Middle frontal gyrus (tissue), 1 donor: ENCODE measurements at regions not wholly inside any gene's neighbourhood (a gene's known extent, or its start where the extent isn't known, plus 50 kb on each side); places are given as distances from the start of the nearest gene placed in this dataset.
"Not testable (repeated sequence)": the region's sequence is repeated elsewhere in the genome, so short reads cannot be mapped to it uniquely, and the experiment has no call there.

Source experiments
- DNase-seq: peaks from one replicate; pipeline ENCODE4 v3.0.0-alpha.2; 2015; ENCODE audit warnings: low spot score; ENCODE audit errors: extremely low spot score

DNA sequence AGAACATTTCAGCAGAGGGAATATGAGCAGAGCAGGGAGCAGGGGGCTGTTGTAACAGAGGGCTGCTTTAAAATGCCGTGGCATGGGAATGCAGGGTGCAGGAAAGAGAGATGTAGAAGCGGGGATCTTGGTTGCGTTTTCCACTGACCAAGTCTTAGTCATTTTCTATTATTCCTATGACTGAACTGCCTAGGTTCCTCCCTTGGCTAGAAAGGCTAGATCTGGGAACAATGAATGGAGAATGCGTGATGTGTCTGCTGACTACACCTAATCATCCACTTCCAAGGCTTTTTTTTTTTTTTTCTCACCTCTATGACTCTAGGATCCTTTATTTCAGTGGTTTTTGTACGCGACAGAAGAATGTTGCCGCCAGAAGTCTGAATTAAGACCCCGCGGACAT is 607.4 kb upstream of the TBL1XR1 start:
- DNase-seq = no peak

DNA sequence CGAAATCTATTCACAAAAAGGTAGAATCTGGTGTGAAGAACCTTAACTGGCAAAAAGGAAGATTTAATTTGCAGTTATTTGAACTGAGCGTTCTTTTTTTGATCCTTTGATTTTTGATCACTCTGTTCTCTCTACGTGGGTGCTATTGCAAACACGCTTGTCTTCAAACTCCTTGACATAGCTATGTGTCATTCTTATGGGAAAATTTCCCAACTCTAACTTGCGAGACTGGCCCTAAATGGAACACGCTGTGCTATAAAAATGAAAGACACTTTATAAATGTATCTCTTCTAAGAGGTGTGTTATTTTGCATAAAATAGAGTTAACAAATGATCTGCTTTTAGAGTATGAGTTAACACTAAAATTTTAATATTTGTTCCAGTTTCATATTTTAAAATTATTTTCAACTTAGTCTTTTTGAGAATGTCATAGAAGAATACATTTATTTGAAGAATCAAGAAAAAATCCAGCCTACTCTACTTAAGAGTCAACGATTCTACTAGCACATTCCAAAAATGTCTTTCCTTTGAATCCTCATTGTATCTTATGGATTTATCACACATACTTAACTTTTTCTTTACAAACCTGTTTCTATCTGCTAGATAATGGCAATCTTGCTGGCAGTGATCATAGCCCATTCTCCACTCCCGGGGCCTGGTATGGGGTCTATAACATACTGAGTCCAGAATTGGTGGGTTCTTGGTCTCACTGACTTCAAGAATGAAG is 610.0 kb upstream of the TBL1XR1 start:
- no peak for DNase-seq

DNA sequence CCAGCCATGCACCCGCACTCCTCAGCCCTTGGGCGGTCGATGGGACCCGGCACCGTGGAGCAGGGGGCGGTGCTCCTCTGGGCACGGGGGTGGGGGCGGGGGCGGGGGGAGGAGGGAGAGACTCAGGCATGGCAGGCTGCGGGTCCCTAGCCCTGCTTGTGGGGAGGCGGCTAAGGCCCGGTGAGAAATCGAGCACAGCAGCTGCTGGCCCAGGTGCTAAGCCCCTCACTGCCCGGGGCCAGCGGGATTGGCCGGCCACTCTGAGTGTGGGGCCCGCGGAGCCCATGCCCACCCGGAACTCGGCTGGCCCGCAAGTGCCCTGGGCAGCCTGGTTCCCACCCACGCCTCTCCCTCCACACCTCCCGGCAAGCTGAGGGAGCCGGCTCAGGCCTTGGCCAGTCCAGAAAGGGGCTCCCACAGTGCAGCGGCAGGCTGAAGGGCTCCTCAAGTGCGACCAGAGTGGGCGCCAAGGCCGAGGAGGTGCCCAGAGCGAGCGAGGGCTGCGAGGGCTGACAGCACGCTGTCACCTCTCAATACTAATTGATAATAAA is 611.7 kb upstream of the TBL1XR1 start:
- not testable (repeated sequence) for DNase-seq

DNA sequence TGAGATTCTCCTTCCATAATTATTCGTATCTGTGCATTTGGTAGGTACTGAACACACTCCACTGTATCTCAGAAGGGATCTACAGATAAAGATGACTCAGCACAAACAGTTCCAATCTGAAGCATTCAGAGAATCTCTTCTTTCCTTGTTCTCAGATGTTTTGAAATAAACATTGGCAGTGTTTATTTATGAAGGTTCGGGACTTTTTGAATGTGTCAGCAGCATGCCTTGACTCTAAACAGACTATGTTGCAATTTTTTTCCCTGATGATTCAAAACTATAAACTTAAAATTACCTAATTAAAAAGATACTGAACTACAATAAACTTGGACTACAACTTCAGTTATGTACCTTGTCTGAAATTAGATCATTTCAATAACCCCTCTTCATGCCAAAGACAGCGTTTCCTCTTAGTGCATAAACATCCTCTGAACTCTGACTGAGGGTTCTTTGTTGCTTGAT is 612.9 kb upstream of the TBL1XR1 start:
- no peak for DNase-seq

DNA sequence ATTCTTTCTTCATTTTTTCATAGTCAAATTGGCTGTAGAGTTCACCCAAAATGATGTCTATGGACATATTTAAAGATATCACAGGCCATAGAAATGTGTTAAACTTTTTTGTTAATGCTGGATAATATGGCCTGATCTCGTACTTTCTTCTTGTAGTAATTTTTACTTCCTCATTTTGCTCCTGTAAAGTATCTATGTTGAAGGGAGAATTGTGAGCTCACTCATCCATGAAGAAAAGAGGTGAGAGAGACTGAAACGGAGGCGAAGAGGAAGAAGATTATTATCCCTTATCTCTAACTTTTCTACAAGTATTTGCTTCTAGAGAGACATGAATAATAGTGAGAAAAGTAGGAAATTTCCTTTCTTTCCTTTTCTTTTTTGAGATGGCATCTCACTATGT is 613.8 kb upstream of the TBL1XR1 start:
- no peak for DNase-seq

DNA sequence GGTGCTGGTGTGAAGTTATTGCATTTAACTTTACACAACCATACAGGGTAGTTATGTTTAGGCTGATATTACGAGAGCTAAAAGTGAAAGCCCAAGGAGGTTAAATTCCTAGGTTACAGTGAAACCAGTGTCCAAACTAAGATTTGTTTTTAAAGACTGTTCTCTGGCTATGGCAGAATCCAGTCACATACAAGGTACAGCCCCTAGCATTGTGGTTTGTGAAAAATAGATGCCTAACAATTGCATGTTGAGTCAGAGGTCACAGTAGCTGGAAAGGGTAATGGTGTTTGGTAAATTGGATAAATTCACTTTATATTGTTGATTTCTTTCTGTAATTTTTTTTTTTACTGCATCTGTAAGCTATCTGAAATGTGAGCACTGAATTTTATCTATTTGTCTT is 614.6 kb upstream of the TBL1XR1 start:
- DNase-seq = no peak

DNA sequence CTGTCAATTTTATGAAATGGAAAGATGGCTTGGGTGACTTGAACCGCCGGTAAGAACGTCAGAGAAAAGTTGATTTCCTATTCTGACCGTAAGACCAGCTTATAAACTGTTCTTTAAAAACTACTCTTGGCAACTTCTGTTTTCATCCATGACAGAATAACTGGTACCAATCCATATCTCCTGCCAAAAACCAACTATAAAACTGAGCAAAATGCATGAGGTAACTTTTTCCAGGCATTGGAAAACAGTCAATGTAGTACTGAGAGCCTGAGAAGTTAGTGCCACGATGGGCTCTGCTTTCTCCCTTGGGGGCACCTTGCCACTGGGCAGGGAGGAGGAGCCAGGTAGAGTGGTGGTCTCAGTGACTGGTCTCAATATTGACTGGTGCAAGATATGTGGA is 615.2 kb upstream of the TBL1XR1 start:
- no peak for DNase-seq

DNA sequence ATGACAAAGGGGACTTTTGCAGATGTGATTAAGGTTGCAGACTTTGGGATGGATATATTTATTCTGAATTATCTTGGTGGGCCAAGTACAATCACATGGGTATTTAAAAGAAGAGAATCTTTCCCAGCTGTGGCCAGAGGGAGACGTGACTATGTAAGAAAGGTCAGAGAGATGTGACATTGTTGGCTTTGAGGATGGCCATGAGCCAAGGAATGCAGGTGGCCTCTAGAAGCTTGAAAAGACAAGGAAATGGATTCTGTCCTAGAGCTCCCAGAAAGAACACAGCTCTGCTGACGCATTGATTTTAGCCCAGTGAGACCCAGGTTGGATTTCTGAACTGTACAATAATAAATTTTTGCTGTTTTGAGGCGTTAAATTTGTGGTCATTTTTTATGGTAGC is 616.0 kb upstream of the TBL1XR1 start:
- DNase-seq = no peak

DNA sequence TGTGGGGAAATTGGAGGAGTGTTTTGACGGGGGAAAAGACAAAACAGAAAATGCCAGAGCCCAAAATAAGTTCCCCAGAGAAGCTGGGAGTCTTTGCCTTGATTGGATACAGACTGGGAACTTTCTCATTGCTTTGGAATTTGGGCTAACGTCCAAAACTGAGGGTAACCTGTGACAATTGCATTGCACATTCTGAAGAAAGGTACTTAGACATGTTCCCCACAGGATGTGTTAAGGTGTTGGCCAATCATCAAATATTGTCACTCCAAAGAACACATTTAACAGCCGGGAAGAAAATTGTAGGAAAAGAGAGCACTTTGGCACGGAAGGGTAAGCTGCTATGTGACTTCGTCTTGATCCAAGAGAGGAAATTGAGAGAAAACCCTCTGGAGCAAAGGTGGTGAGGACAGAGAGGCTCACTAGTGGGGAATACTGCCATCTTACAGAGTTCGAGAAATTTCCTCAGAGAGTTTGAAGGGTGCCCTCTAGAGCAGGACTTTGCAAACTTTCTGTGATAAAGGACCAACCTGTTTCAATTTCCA is 619.5 kb upstream of the TBL1XR1 start:
- no peak for DNase-seq

DNA sequence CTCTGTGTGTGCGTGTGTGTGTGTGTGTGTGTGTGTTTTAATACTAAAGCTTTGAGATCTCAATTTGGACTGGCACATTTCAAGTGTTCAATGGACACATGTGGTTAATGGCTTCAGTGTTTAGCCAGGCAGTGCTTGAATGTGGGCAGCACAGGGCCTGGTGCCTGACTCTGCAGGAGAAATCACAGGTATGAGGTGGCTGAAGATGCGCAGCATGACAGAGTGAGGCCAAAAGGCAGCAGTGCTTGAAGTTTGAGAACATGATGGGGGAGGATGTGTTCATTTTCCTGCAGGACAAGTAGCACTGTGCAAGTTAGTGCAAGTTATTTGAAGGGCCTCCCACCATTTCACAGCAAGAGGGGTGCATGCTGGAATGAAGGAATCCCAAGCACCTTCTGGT is 620.5 kb upstream of the TBL1XR1 start:
- no peak for DNase-seq

DNA sequence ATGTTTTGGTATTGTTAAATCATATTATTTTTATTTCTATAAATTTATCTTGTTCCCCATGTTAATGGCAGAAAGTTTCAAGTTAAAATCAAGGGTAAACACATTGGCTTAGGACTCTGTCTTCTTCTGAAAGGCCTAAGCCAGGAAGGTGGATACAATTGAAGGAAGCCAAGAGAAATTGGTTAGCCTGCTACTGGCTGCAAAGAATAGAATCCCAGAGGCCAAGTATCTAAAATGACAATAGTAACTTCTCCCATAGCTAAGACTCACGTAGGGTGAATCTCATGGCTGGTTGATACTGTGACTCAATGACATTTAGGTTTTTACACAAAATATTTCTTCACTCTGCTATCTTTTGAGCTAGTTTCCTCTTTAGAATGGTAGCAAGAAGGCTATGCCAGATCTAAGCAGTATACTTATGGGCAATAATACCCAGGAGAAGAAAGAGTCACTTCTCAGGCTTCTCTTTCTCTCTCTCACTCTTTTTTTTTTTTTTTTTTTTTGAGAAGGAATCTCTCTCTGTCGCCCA is 621.5 kb upstream of the TBL1XR1 start:
- no peak for DNase-seq

DNA sequence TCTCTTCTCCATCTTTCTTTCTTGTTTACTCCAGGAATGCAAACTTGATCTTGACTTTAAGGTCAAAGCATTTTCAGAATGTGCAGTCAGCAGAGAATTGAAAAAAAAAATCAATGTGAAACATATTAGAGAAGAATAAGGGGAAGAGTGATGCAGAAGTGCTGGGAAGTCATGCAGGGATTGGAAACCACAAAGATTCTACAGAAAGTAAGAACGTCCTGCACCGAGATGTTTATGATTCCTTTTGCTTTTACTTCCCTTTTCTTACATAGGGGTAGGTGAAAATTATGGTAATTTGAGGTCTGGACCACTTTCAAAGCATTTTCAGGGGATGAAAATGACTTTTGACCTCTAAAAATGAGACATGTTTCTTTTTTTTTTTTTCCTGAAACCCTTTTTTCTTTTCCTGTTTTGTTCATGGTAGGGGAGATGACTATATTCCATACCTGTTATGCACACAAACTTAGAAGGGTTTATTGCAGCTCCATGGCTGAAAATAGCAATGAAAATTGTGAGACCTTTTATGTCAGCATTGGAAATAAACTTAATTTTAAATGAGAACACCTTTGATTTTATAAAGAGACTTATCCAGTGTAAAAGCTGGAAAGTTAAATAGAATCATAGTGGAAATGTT is 623.5 kb upstream of the TBL1XR1 start:
- DNase-seq = no peak

DNA sequence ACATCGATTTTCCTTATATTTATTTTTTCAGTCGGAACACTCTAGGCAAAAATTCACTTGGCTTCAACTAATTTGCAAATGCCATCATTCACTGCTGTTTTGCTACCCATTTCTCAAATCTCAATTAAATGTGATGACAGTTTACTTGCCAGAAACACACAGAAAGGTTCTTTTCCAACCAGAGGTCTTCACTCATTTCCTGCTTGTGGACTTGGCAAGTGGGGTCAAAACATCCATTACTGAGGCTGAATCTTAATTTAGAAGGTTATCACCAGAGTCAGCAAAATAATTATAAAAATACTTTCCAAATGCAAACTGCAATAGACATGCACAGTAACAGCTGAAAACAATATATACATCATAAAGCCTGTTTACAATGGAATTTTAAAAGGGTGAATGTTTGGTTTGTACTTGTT is 625.4 kb upstream of the TBL1XR1 start:
- DNase-seq = no peak

DNA sequence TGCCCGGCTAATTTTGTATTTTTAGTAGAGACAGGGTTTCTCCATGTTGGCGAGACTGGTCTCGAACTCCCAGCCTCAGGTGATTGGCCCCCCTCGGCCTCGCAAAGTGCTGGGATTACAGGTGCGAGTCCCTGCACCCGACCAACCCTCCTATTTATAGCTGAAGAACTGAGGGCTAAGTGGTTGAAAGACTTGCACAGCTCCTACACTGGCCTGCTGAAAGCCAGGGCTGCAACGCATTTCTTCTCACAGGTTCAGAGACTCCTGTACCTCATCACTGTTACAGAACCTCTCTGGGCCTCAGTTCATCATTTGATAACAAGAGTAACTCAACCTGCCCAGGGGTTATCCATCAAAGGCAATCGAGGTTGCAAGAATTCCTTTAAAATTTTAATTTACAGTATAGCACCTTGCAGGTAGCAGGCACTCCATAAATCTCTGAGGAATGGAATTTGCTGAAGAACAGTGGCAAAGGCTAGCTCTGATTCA is 626.5 kb upstream of the TBL1XR1 start:
- DNase-seq = no peak

DNA sequence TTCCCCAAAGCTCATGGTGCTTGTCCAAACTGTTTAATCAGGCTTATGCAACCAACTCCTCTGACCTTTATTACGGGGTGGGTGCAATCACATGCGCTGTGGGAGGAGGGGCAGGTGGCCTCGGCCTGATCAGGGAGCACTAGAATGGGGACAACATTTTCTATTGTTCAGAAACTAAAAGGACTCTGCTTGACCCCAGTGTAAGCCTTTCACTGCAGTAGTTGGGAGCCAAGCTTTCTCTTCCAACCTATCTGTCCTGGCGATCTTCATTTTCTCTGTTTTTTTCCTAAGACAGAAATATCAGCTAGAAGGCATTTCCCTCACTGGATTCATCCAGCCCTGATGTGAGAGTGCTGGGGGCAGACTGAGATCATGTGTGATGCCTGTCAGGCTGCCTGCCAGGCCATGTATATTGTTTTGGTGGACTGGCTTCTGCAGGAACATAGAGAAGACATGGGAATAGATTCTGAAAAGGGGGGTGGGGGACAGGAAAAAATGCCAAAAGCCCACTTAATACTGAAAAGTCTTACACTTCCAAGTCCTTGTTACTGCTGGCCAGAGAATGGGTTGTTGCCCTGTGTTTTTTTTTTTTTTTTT is 627.0 kb upstream of the TBL1XR1 start:
- no peak for DNase-seq

DNA sequence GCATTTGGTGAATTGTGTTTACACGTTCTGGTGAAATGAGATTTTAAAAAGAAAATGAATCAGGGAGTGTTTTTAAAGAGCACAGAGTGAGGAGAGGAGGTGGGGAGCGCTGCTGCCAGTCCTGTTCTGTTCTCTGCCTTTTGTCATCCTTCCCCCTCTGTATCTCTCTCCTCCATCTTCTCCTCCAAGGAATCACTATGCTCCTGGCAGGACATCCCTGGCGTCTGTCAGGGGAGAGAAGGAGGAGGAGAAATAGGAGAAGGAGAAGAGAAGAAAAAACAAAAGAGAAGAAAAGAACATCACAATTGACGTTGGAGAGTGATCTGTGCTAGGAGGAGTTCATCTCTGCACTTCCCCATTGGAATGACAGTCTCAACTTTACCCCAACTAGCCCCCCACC is 627.6 kb upstream of the TBL1XR1 start:
- no peak for DNase-seq

DNA sequence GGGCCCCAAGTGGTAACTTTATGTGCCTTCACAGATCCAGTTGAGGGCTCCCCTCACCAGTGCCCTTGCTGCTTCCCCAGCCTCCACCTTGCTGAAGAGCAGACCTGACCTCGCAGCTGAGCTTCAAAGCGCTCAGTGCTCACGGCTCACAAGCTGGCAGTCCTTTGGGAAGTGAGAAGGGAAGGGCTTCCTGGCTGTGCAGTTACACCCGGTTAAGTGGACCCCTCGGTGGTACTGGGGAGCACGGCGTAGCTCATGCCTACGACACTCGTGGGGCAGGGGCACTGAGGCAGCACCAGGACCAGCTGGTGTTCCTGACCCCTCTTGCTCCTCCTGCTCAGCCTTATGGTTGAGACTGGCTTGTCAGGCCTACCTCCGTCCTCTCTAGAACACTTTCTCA is 629.0 kb upstream of the TBL1XR1 start:
- DNase-seq = no peak

DNA sequence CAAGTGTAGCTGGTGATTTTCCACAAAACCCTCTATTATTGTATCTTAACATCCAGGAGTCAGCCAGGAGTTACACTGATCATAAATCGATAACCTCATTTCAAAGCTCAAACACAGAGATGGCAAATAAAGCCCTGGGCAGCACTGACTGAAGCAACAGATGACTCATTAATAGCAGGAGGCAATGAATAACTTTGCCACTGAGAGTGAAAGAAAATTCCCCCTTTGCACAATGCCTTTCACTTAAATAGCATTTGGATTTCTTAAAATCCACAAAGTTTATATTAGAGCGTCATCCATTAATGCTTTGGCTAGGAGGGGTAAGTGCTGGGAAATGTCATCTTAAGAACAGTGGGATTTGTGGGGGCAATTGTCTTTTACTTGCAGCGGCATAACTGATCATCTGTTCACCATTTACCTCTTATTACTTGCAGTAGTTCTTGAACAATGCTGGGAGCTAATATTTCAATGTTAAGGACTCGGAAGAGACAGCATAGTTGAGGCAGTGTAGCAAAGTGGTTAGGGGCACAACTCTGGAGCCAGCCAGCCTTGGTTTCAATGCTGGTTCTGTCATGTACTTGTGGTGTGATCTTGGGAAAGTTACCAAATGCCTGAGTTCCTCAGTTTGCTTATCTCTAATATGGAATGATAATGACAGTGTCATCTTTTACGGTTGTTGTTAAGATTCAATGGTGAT is 630.4 kb upstream of the TBL1XR1 start:
- DNase-seq = no peak

DNA sequence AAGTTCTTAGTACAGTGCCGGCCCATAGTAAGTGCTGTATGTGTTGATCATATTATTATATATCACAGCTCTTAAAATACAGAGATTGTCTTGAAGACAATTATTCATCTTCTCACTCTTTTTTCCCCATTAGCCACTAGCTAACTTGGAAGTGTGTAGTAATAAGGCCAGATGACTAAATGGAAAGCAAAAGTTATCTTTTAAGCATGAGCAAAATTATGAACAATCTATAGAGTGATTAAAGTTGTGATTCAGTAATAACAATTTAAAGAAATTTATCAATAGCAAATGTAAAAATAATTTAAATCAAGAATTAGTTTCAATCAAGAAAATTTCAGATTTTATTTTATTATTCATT is 630.9 kb upstream of the TBL1XR1 start:
- no peak for DNase-seq

DNA sequence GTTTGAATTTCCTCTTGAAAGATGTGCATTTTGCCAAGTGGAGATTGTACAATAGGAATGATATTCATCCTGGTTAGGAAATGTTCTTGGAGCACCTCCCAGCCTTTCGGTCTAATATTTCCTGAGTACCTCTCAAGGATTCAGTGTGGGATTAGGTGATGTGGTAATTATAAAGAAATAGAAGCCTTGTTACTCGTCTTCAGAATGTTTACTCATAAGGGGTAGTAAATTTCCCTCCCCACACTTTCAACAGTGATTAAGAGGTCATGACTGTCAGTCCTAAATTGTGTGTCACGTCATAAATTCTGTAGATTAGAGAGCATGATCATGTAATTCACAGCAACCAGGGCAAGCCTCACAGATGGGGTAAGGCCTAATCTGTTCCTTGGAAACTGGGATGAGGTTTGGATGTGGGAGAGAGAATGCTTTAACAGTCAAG is 633.1 kb upstream of the TBL1XR1 start:
- DNase-seq = no peak

DNA sequence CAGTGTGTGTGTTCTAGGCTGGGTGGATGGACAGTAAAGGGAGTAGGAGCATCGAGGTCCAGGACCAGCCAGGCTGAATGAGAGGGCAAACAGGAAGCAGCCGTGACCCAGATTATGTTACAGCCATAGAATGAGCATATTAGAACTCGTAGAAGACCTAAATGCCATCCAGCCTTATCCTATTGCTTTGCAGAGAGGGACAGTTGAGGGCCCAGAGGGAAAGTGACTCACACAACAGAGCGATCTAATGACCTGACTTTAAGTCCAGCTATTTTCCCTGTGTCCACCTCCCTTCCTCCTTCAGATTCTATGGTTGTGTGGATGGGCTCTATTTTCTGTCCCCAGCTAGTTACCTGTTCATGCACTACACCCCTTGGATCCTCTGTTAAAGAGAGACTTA is 634.1 kb upstream of the TBL1XR1 start:
- no peak for DNase-seq
